GM18520 (cell line): ENCODE measurements at regions not wholly inside any gene's neighbourhood (a gene's known extent, or its start where the extent isn't known, plus 50 kb on each side); places are given as distances from the start of the nearest gene placed in this dataset.
A peak's percentile ranks its signal among the peaks of the same experiment; 100 is the strongest.

Experiments used
- ATAC-seq: cut with Tn5 transposase; IDR thresholded peaks from one replicate; pipeline ENCODE4 v1.9.1; 2021; ENCODE audit not compliant: unreplicated experiment

DNA sequence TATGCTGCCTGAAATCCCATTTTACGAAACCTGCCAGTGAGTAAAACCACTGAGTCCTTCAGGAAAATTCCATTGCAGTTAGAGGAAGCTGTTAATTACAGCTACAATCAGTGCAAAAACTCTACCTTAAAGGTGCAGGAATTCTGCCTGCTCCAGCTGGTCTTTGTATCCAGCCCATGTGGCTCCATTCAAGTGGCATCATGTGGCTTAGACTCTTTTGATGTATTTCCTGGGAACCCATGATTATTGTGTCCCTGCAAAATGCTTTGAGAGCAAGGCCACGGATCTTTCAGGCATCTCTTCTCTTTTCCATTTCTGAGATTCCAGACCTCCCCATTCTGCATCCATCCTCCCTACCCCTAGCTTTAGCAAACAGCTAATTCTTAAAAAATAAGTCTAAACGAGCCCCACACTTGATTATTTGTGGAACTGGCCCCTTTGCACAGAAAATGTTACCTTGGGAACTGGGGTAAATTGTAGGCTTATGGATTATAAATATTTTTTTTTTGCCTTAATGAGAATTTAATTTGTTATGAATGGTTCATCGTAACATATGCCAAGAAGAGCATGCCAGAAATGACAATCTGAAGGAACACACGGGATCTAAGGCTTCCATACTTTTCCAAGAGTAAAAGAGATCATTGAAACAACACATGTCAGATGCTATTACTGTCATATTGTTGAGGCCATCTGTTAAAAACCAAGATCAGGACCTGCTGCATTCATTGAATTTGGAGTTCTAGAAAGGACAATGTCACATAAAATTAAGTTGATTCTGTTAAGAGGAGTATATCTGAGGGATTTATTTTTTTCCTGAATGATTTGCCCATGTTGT is 144.6 kb downstream of the TPH2 start:
- ATAC-seq: no peak

DNA sequence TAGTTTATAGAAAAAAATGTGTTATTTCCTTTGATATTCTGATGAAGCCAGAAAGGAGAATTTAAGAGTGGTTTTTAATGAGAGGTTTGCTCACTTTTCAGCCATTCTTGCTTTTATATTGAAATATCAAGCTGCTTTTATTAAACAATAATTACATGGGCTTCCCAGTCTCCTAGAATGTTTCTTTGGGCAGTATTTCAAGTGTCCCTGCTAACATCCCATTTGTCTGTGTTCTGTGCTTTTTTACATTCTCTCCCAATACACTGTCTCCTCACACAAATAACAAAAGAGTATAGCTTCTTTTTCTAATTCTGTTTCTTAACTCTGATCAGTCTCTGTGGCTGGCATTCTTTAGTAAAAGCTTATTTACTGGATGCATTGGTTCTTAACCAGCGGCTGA is 145.4 kb downstream of the TPH2 start:
- no peak for ATAC-seq

DNA sequence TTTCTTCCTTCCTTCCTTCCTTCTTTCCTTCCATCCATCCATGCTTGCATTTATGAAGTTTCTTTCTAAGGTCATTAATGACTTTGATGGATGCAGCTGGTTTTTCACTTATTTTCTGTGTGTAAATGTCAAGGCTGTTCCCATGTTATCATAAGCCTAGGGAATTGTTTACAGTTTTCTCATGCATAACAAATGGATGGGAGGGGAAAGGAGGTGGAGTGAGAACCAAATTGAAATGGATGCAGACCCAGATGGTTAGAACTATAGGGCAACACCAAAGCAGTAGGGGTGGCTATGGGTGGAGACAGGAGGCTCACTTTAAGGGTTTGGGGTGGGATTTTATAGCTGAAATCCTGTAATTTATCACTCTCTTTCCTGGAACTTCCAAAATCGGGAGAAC is 146.2 kb downstream of the TPH2 start:
- ATAC-seq: no peak

DNA sequence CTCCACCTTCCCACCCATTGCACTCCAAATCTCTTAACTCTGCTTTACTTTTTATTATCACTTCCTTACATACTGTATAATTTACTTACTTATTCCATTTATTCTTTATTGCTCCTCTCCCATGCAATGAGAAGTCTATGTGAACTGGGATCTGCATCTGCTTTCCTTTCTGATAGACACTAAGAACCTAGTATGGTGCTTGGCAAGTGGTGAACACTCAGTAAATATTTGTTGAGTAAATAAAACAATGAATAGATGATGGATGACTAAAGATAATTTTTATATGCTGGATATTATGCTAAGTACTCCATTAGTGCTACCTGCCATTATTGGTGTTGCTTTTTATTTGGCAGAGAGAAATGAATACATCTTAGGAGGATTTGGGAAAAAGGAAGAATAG is 151.0 kb downstream of the TPH2 start:
- no peak for ATAC-seq

DNA sequence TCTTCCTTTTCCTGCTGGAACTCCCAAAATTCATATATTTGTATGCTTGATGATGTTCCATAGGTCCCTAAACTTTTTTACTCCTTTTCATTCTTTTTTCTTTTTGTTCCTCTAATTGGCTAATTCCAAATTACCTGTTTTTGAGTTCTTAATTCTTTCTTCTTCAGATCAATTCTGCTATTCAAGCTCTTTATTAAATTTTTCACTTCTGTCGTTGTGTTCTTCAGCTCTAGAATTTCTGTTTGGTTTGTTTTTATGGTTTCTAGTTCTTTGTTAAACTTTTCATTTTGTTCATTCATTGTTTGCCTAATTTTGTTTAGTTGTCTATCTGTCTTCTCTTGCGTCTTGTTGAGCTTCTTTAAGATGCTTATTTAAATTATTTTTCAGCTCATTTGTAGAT is 154.8 kb downstream of the TPH2 start:
- ATAC-seq: no peak

DNA sequence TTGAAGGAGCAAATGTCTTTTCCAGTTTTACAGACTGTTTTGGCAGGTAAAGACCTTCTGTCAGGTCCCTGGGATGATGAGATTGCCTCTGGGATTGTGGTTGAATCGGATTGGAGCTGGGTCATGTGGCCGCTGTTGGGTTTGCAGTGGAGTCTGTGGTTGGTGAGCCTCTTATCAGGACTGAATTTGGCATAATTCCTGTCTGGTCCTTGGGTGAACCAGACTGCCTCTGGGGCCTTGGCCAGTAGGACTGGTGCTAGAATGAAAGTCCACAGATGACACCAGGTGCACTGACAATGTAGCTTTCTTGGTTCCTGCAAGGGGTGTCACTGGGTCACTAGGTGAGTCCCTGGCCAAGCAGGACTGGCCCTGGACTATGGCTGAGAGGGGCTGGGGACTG is 155.3 kb downstream of the TPH2 start:
- no peak for ATAC-seq

DNA sequence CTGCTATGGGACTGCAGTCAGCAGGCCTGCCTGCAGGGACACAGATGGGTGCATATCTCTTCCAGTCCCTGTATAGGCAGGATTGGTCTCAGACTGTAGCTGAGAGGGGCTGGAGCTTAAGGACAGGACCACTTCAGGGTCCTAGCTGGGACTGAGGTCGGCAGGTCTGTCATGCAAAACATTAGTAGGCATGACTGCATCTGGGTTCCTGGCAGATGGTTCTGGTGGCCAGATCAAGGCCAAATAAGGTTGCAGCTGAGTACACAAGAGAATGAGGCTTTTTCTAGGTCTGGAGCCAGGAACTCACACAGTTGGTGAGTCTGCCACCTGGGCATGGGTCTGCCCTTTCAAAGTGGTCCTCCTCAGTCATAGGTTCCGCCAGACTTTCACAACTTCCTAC is 155.8 kb downstream of the TPH2 start:
- no peak for ATAC-seq

DNA sequence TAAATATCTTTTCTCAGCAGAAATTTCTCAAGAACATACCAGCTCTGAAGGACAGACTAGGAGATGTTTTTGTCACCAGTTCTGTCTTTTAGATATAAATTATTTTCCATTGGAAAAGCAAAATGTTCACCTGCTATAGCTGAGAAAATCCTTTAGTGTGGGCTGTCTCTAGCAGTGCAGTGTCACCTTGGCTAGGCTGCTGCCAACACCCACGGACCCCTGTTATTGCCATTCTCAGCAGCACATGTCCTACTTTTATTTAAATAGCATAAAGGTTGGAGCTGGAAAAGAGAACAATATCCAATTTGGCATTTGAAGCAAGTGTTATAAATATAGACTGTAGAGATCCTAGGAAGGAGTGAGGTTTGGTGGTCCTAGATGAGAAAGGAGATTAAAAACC is 156.4 kb downstream of the TPH2 start:
- no peak for ATAC-seq

DNA sequence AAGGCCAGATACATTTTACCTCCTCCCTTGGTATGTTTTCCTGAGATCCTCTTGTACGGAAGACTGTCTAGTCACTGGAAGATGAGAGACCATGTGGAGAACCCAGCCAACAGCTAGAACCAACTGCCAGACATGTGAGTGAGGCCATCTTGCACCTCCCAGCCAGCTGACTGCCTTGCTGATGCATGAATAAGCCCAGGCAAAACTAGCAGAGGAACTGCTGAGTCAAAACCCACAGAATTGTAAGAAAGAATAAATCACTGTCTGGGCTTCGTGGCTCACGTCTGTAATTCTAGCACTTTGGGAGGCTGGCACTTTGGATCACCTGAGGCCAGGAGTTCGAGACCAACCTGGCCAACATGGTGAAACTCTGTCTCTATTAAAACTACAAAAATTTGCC is 160.0 kb downstream of the TPH2 start:
- ATAC-seq: no peak

DNA sequence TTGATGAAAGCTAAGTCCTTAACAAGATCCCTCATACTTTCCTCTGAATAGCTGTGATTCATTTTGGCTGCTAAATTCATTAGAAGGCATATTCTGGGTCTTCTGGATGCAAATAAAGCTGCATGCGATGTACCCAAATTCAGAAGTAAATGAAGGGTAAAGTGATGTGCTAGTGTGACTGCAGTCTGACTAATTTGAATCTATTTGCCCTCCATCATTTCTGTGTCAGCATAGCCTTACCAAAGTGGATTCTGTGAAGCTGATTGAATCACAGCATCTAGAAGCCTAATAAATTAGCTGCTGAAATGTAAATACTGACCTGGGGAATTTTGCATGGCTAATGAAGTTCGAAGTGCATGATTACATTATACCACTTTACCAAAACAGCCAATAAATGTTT is 162.2 kb downstream of the TPH2 start:
- no peak for ATAC-seq

DNA sequence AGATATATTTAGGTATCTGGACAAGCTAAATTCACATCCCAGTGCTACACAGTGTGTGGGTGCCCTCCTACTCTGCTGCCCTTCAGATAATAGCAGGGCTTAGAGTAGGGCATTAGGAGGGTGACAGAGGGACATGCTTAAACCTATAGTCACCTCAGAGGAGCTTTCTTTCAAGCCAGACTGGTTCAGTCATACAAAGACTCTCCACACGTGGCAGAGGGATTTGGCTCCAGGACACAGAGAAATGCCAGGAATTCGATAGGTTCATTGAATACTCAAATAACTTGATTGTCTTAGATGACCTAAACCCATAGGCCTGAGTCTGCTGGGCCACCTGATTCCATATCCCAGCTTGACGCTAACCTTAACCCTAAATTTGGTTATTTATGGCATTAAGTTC is 163.5 kb downstream of the TPH2 start:
- no peak for ATAC-seq

DNA sequence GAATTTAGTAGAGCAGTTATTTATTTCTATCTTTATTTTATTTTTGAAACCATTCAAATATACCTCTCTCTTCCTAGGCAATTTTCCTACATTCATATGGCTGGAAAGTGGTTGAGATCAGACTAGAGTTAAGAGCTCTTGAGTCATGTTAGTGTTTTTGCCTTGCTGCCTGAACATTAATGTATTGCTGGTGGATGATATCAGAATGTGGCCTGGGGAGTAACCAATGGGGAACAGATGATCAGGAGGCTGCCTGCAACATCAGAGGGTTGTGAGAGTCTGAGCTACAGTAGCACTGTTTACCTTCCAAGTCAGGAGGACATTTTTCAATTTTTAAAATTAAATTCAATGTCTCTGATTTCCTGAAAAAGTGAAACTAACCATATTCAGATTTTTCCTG is 166.3 kb upstream of the TRHDE start:
- ATAC-seq: no peak

DNA sequence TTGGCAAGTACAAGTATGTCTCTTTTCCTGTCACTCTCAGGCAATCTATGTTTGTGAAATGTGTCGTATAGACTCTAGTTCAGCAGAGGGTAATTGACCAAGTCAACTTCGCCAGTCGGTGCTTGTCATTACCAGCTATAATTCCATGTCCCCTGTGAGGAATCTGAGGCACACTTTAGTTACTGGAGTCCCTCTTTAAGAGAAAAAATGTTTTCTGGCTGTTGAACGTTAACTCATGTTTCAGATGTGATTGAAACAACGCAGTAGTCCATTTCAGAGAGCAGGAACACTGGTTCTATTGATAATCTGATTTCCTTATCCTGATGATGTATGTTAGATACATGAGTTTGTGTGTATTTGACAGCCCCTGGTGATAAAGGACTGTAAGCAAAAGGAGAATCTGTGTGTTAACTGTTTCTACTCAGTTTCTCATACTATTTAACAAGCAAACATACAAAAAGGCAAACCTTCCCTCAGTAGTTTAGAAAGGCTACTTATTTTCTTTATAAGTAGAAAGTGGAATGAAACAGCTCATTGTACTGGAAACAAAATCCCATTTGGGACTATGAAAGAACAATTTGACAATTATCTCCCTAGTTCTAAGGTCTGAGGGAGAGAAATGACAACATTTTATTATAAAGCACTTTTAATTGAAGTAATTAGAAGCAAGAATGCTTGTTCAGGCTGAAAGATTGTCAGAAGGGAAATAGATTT is 161.1 kb upstream of the TRHDE start:
- ATAC-seq: no peak

DNA sequence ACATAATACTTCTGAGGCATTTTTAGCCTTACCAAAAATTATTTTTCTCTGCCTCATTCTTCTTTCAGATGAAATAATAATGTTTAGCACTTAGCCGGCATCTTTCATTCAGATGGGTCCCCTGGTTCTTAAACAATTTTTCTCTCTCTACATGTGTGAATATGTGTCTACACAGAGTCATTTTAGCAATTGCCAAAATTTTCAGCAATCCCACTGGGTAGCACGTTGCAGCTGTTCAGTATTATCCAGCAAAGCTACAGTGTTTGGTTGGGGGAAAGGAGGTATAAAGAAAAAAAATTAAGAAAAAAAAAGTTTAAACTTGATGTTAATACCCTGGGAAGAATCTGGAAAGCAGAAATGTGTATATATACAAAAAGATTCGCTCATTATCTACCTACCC is 160.5 kb upstream of the TRHDE start:
- ATAC-seq: no peak

DNA sequence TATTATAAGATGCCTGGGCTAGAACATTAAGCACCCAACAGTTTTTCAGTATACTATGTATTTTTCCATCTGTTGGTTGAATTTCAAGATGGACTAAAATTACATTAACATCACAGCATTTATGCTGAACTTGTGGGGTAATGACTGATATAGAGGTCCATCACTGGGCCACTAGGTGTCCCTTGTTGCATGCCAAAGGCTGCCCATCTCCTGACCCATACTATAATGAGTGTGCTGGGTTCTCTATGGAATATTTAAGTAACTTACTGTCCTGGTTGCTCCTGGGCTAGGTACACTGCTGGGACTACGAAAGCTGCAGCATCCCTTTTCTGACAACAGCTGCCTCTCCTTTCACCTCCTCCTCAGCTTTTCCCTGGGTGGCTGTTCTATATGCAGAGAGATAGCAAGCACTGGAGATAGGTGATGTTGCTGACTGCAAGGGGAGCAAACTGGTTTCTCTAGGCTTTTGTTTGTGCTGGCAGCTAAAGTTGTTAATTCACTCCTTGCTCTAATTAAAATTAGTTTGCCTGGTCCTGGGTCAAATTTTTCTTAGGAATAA is 138.6 kb upstream of the TRHDE start:
- ATAC-seq: no peak

DNA sequence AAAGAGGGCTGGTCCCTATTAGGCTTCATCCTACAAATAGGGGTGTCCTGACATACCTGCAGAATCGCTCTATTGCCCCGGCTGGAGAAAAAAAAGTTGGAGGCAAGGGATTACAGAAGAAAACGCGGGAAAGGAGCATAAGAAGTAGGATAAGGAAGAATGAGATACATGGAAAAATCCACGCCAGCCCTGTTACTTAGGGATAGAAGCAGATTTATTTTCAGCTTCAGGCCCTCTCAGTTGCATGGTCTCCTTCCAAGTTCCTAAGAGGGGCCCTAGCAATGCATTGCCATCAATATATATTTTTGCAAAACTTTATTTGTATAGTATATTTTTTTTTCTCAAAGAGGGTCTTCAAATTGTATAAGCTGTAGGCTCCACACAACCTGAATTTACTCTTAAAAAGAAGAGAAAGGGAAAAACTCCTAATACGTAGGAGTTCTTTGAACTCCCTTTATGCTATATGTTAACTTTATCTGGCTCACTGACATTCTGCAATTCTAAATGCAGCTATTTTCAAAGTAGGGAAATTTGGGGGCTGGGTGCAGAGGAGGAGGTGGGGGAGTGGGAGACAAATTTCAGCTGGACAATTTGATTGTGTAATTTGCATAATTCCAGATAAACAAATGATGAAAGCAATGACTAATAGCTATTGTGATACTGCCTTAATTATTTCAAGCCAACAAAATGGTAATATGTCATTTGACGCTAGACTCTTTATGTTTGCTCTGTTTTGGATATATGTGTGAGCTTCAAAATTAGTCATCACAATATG is 137.7 kb upstream of the TRHDE start:
- ATAC-seq: no peak

DNA sequence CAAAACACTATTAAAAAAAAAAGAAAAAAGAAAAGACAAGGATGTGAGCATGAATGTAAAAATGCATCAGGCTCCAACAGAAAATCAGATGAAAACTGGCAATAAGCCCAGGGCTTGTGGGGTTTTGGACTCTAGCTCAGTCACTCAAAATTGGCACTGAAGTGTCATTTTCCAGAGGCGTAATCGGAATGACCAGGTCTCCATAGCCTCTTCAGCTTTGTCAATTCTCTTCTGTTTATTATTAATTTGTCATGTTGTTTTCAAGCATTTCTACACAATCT is 137.2 kb upstream of the TRHDE start:
- no peak for ATAC-seq

DNA sequence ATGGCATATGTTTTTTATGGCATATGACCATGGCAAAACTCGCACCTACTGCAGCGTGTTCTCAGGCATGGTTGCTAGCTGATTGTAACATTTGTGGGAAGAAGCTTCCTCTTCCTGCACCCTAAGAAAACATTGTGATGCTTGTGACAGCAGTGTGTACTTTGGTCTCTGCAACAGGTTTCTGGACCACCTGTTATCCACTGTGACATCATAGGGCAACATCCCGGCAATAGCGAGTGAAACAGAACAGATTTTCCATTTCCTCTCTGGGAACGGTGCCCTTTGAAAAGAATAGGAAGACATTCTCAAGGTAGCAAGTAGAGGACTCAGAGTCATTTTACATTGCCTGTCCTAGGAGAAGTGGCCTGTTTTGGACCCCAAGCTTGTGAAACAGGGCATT is 135.4 kb upstream of the TRHDE start:
- ATAC-seq: no peak

DNA sequence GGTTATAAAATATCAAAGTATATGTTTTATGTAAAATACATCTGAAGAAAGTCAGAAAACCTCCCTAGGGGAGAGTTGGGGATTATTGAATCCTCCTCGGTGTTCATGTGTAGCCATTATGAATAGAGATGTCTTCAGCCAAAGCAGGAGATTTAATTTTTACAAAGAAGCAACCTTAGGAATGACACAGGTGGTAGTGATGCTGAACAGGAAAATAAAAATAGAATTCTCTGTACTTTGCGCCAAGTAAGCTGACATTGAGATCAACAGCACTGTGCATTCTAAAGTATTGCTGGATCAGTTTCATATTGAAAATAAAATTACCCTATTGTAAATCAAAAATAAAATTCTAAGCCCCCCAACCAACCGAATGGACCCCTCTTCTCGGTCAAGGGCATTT is 132.8 kb upstream of the TRHDE start:
- ATAC-seq: no peak

DNA sequence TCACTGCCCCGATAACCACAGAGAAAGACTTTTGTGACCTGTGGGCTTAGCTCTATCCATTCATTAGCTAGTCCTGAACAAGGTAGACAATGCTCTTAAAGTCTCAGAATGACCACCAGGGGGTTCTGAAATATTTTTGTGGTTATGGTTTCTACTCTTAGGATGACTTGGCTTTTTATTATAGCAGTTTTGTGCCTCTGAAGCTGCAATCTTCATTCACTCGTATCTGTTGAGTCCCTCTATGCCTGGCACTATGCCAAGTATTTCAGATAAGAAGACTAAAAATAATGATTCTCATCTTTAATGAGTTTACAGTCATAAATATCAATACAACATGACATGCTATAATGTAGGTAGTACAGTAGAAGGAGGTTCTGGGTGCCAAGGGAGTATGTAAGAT is 130.8 kb upstream of the TRHDE start:
- peak; percentile 99 for ATAC-seq

DNA sequence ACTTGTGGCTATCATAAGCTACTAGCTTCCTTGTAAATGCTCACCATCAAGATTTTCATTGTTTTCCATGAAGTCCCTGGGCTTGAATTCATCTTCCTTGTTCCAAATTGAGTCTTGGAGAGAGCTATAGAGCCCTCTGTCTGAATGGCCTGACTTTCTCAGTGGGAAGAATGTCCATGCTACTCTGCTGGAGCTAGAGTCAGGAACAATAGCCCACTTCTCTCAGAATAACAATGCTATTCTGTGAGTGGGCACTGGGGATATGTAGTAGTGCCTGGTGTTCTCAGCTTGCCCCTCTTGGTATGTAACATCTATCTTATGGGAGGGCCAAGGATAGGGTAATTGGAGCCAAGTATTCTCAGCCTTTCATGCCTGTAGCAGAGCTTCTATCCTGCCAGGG is 127.6 kb upstream of the TRHDE start:
- no peak for ATAC-seq

DNA sequence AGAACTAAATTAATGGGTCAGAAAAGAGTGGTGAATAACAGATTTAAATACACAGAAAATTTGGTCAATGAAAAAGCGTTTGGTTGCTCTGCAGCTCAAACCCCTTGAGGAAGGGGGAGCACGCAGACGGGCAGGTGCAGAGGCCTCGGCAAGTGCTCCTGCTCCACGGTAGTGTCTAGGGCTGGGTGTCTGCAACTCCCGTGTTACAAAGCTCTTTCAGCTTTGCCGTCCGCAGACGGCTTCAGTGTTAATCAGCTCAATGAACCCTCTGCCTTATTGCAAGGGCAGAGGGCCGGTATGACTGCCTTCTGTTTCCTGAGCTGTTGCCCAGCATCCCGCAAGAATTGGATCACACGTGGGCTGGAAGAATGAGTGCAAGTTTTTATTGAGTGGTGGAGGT is 125.7 kb upstream of the TRHDE start:
- ATAC-seq: no peak
